Activated T-helper 2 cell treated with anti-CD3 and anti-CD28 coated beads, Interferon-gamma antibody, Interleukin-2, Interleukin-4, amounts not matched to agents 10 μg/mL and 5 μg/mL and 100 μg/mL, durations not matched to agents 14 hours and 24 hours and 36 hours (primary cell): ENCODE measurements at regions not wholly inside any gene's neighbourhood (a gene's known extent, or its start where the extent isn't known, plus 50 kb on each side); places are given as distances from the start of the nearest gene placed in this dataset.
"Not testable (repeated sequence)": the region's sequence is repeated elsewhere in the genome, so short reads cannot be mapped to it uniquely, and the experiment has no call there.

Experiments
- DNase-seq: peaks from one replicate; pipeline ENCODE4 v3.0.0; 2021; ENCODE audit warnings: low spot score
- H3K27ac Mint-ChIP-seq: one replicate; pipeline ENCODE4 v1.8.0; 2021; ENCODE audit warnings: mixed read lengths
- H3K27me3 Mint-ChIP-seq: one replicate; pipeline ENCODE4 v1.8.0; 2021; ENCODE audit warnings: low read depth, mixed read lengths
- H3K36me3 Mint-ChIP-seq: one replicate; pipeline ENCODE4 v1.8.0; 2021; ENCODE audit warnings: low read depth, mixed read lengths
- H3K4me1 Mint-ChIP-seq: one replicate; pipeline ENCODE4 v1.8.0; 2021; ENCODE audit warnings: low read depth, mixed read lengths
- H3K4me3 Mint-ChIP-seq: one replicate; pipeline ENCODE4 v1.8.0; 2021; ENCODE audit warnings: low read depth, mild to moderate bottlenecking, moderate library complexity, mixed read lengths
- H3K9me3 Mint-ChIP-seq: one replicate; pipeline ENCODE4 v1.8.0; 2021; ENCODE audit warnings: mixed read lengths
- intact Hi-C: fragments of 100-400 bp; cut with micrococcal nuclease; formaldehyde crosslinking; loops from one replicate; pipeline ENCODE4 v1.15.1; 2023

- H3K27me3 Mint-ChIP-seq: no peaks in the 10 kb centered on the region
- no peaks in the 10 kb centered on the region for H3K9me3 Mint-ChIP-seq
- H3K27ac Mint-ChIP-seq: no peak overlapping the region
- no peaks in the 10 kb centered on the region for H3K4me1 Mint-ChIP-seq
- H3K4me3 Mint-ChIP-seq: no peak overlapping the region
- intact Hi-C loops: no loop called here
- no peaks in the 10 kb centered on the region for H3K36me3 Mint-ChIP-seq
- DNase-seq: no peak
Observed at GRCh38 chr3:8301977-8302735, 199.5 kb upstream of the LMCD1 start.

GRCh38 chr3:8303466-8303865 lies 198.2 kb upstream of the LMCD1 start:
- Mint-ChIP-seq H3K4me1 (no peaks in the 10 kb centered on the region), H3K27me3 (no peaks in the 10 kb centered on the region), H3K36me3 (no peaks in the 10 kb centered on the region), H3K9me3 (no peaks in the 10 kb centered on the region), H3K4me3 (no peak overlapping the region), H3K27ac (no peak overlapping the region)
- no peak for DNase-seq
- intact Hi-C loops: no loop called here

- no peaks in the 10 kb centered on the region for H3K9me3 Mint-ChIP-seq
- H3K27ac Mint-ChIP-seq: no peak overlapping the region
- H3K27me3 Mint-ChIP-seq: no peaks in the 10 kb centered on the region
- H3K4me1 Mint-ChIP-seq: no peaks in the 10 kb centered on the region
- H3K36me3 Mint-ChIP-seq: no peaks in the 10 kb centered on the region
- H3K4me3 Mint-ChIP-seq: no peak overlapping the region
- no peak for DNase-seq
- intact Hi-C loops: no loop called here
Observed at GRCh38 chr3:8305371-8305770, 196.3 kb upstream of the LMCD1 start.

- no peak overlapping the region for H3K4me3 Mint-ChIP-seq
- H3K27ac Mint-ChIP-seq: no peak overlapping the region
- H3K27me3 Mint-ChIP-seq: peaks cover under 1% of the 10 kb centered on the region
- no peaks in the 10 kb centered on the region for H3K9me3 Mint-ChIP-seq
- intact Hi-C loops: no loop called here
- H3K36me3 Mint-ChIP-seq: no peaks in the 10 kb centered on the region
- no peaks in the 10 kb centered on the region for H3K4me1 Mint-ChIP-seq
- no peak for DNase-seq
Observed at GRCh38 chr3:8307545-8308110, 194.0 kb upstream of the LMCD1 start.

- Mint-ChIP-seq H3K27ac (no peak overlapping the region), H3K27me3 (peaks cover 5% of the 10 kb centered on the region), H3K36me3 (no peaks in the 10 kb centered on the region), H3K4me1 (no peaks in the 10 kb centered on the region), H3K9me3 (no peaks in the 10 kb centered on the region), H3K4me3 (no peak overlapping the region)
- intact Hi-C loops: no loop called here
- no peak for DNase-seq
Observed at GRCh38 chr3:8311321-8311720, 190.3 kb upstream of the LMCD1 start.

- H3K4me3 Mint-ChIP-seq: no peak overlapping the region
- H3K27ac Mint-ChIP-seq: no peak overlapping the region
- H3K27me3 Mint-ChIP-seq: peaks cover 5% of the 10 kb centered on the region
- intact Hi-C loops: no loop called here
- H3K36me3 Mint-ChIP-seq: no peaks in the 10 kb centered on the region
- H3K4me1 Mint-ChIP-seq: no peaks in the 10 kb centered on the region
- no peaks in the 10 kb centered on the region for H3K9me3 Mint-ChIP-seq
- no peak for DNase-seq
Observed at GRCh38 chr3:8312685-8313084, 188.9 kb upstream of the LMCD1 start.

- H3K27ac Mint-ChIP-seq: no peak overlapping the region
- intact Hi-C loops: no loop called here
- no peaks in the 10 kb centered on the region for H3K9me3 Mint-ChIP-seq
- H3K36me3 Mint-ChIP-seq: no peaks in the 10 kb centered on the region
- no peaks in the 10 kb centered on the region for H3K4me1 Mint-ChIP-seq
- peaks cover 5% of the 10 kb centered on the region for H3K27me3 Mint-ChIP-seq
- no peak overlapping the region for H3K4me3 Mint-ChIP-seq
- no peak for DNase-seq
Observed at GRCh38 chr3:8313560-8314267, 187.9 kb upstream of the LMCD1 start.

- H3K27me3 Mint-ChIP-seq, H3K9me3 Mint-ChIP-seq, intact Hi-C loops, H3K27ac Mint-ChIP-seq, H3K36me3 Mint-ChIP-seq, DNase-seq, H3K4me1 Mint-ChIP-seq, H3K4me3 Mint-ChIP-seq: not testable (repeated sequence)
Observed at GRCh38 chr3:8315526-8315925, 186.1 kb upstream of the LMCD1 start.

- H3K4me3 Mint-ChIP-seq: no peak overlapping the region
- H3K36me3 Mint-ChIP-seq: no peaks in the 10 kb centered on the region
- intact Hi-C loops: no loop called here
- H3K4me1 Mint-ChIP-seq: no peaks in the 10 kb centered on the region
- H3K27ac Mint-ChIP-seq: no peak overlapping the region
- no peak for DNase-seq
- H3K27me3 Mint-ChIP-seq: peaks cover 2% of the 10 kb centered on the region
- H3K9me3 Mint-ChIP-seq: no peaks in the 10 kb centered on the region
Observed at GRCh38 chr3:8317661-8318649, 183.7 kb upstream of the LMCD1 start.

GRCh38 chr3:8319935-8320634 lies 181.5 kb upstream of the LMCD1 start:
- Mint-ChIP-seq H3K27ac (no peak overlapping the region), H3K36me3 (no peaks in the 10 kb centered on the region), H3K4me3 (no peak overlapping the region), H3K4me1 (no peaks in the 10 kb centered on the region), H3K9me3 (no peaks in the 10 kb centered on the region), H3K27me3 (peaks cover 5% of the 10 kb centered on the region)
- no peak for DNase-seq
- intact Hi-C loops: no loop called here

- intact Hi-C loops: no loop called here
- no peaks in the 10 kb centered on the region for H3K9me3 Mint-ChIP-seq
- H3K4me3 Mint-ChIP-seq: no peak overlapping the region
- H3K27ac Mint-ChIP-seq: no peak overlapping the region
- no peaks in the 10 kb centered on the region for H3K36me3 Mint-ChIP-seq
- no peak for DNase-seq
- H3K4me1 Mint-ChIP-seq: no peaks in the 10 kb centered on the region
- H3K27me3 Mint-ChIP-seq: peaks cover 5% of the 10 kb centered on the region
Observed at GRCh38 chr3:8320711-8321458, 180.7 kb upstream of the LMCD1 start.
